VCaP (cell line): ENCODE measurements at regions not wholly inside any gene's neighbourhood (a gene's known extent, or its start where the extent isn't known, plus 50 kb on each side); places are given as distances from the start of the nearest gene placed in this dataset.

Experiments
- H3K27ac ChIP-seq: fragments of 450-650 bp; 2 replicates; pipeline ENCODE4 v1.5.1; 2017
- CTCF ChIP-seq: fragments of 450-650 bp; conservative IDR thresholded peaks from 2 replicates; pipeline ENCODE4 v1.5.1; 2017; ENCODE audit warnings: mild to moderate bottlenecking, moderate library complexity

- no peak overlapping the region for H3K27ac ChIP-seq
- no peak for TF ChIP-seq CTCF
Observed at GRCh38 chr5:20694121-20694520, 706.1 kb upstream of the CDH18 start.

GRCh38 chr5:20692913-20693312, 704.9 kb upstream of the CDH18 start:
- TF ChIP-seq CTCF, result no peak

GRCh38 chr5:20683241-20683940, 695.4 kb upstream of the CDH18 start:
- TF ChIP-seq CTCF, result no peak
- H3K27ac ChIP-seq, result no peak overlapping the region

More at GRCh38 chr5:20692913-20693312, 704.9 kb upstream of the CDH18 start:
- no peak overlapping the region for H3K27ac ChIP-seq

- no peak overlapping the region for H3K27ac ChIP-seq
Observed at GRCh38 chr5:20680718-20681302, 692.8 kb upstream of the CDH18 start.

GRCh38 chr5:20678814-20679298, 690.9 kb upstream of the CDH18 start:
- TF ChIP-seq CTCF, result no peak
- no peak overlapping the region for H3K27ac ChIP-seq

More at GRCh38 chr5:20680718-20681302, 692.8 kb upstream of the CDH18 start:
- no peak for TF ChIP-seq CTCF

- TF ChIP-seq CTCF, result no peak
- no peak overlapping the region for H3K27ac ChIP-seq
Observed at GRCh38 chr5:20678386-20678785, 690.4 kb upstream of the CDH18 start.

GRCh38 chr5:20660588-20660987, 672.6 kb upstream of the CDH18 start:
- H3K27ac ChIP-seq, result no peak overlapping the region
- TF ChIP-seq CTCF, result no peak
